ENCODE measurements at regions not wholly inside any gene's neighbourhood (a gene's known extent, or its start where the extent isn't known, plus 50 kb on each side); places are given as distances from the start of the nearest gene placed in this dataset.

- DNase-seq, result no peak
Observed at GRCh38 chr9:108015690-108016089, 526.1 kb upstream of the KLF4 start.

- no peak for DNase-seq
Observed at GRCh38 chr9:108014353-108014752, 524.8 kb upstream of the KLF4 start.

- DNase-seq, result no peak
Observed at GRCh38 chr9:108012886-108013665, 523.5 kb upstream of the KLF4 start.

- no peak for DNase-seq
Observed at GRCh38 chr9:108012405-108012804, 522.8 kb upstream of the KLF4 start.

GRCh38 chr9:108003526-108003925 lies 514.0 kb upstream of the KLF4 start:
- DNase-seq, result no peak

GRCh38 chr9:108002371-108002956 lies 512.9 kb upstream of the KLF4 start:
- DNase-seq, result no peak

GRCh38 chr9:108001237-108001636 lies 511.7 kb upstream of the KLF4 start:
- DNase-seq, result no peak

- DNase-seq, result no peak
Observed at GRCh38 chr9:107999890-108000289, 510.3 kb upstream of the KLF4 start.

- DNase-seq, result no peak
Observed at GRCh38 chr9:107999011-107999410, 509.4 kb upstream of the KLF4 start.

- DNase-seq, result no peak
Observed at GRCh38 chr9:107994648-107995047, 505.1 kb upstream of the KLF4 start.

- DNase-seq, result no peak
Observed at GRCh38 chr9:107992271-107992670, 502.7 kb upstream of the KLF4 start.

- DNase-seq, result no peak
Observed at GRCh38 chr9:107991581-107991980, 502.0 kb upstream of the KLF4 start.

- no peak for DNase-seq
Observed at GRCh38 chr9:107989544-107989943, 500.0 kb upstream of the KLF4 start.

GRCh38 chr9:107989099-107989498 lies 499.5 kb upstream of the KLF4 start:
- DNase-seq, result no peak

GRCh38 chr9:107984956-107985355 lies 495.4 kb upstream of the KLF4 start:
- DNase-seq, result no peak

- no peak for DNase-seq
Observed at GRCh38 chr9:107983762-107984161, 494.2 kb upstream of the KLF4 start.

GRCh38 chr9:107983181-107983603 lies 493.6 kb upstream of the KLF4 start:
- DNase-seq, result no peak

- DNase-seq, result no peak
Observed at GRCh38 chr9:107982745-107983144, 493.2 kb upstream of the KLF4 start.

GRCh38 chr9:107982001-107982400 lies 492.4 kb upstream of the KLF4 start:
- no peak for DNase-seq

- DNase-seq, result no peak
Observed at GRCh38 chr9:107980984-107981383, 491.4 kb upstream of the KLF4 start.

GRCh38 chr9:107976767-107977166 lies 487.2 kb upstream of the KLF4 start:
- no peak for DNase-seq

- DNase-seq, result no peak
Observed at GRCh38 chr9:107975426-107976010, 485.9 kb upstream of the KLF4 start.

GRCh38 chr9:107973451-107973850 lies 483.9 kb upstream of the KLF4 start:
- DNase-seq, result no peak

- no peak for DNase-seq
Observed at GRCh38 chr9:107972346-107972745, 482.8 kb upstream of the KLF4 start.

Data from NCI-H1092 (cell line).